ENCODE measurements at regions not wholly inside any gene's neighbourhood (a gene's known extent, or its start where the extent isn't known, plus 50 kb on each side); places are given as distances from the start of the nearest gene placed in this dataset.

DNA sequence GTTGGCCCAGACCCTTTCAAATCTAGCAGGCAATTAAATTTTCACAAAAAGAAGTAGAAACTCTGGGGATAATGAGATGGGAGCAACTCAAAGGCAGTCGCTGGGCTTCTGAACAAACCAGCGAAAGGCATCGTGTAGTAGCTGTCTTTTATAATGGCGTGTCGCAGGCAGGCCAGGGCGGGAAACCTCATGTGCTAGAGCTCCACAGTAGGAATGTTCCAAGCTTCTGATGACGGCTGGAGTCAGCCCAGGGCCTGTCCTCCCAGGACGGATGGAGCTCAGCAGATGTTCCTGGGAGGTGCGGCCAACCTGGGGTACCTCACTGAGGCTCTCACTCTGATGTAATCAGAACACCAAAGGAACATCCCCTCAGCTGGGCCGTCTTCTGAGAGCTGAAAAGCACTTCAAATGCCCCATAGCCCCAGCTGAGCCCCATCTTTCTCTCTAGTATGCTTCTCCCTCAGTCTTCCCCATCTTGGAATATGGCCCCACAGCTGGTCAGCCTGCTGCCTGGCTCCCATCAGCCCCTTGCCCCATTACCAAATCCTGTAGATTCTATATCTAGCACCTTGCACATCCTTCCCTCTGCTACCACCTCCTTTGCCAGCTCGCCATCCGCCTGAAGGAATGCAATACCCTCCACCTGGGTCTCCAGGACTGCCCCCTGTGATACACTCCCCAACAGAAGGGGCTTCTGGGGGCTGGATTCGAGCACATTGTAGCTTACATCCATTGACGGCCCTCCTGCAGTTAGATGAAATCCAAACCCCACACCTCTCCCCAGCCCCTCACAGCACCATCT lies 54.9 kb upstream of the ATP2B2 start:
- TF ChIP-seq, protein P1, sequence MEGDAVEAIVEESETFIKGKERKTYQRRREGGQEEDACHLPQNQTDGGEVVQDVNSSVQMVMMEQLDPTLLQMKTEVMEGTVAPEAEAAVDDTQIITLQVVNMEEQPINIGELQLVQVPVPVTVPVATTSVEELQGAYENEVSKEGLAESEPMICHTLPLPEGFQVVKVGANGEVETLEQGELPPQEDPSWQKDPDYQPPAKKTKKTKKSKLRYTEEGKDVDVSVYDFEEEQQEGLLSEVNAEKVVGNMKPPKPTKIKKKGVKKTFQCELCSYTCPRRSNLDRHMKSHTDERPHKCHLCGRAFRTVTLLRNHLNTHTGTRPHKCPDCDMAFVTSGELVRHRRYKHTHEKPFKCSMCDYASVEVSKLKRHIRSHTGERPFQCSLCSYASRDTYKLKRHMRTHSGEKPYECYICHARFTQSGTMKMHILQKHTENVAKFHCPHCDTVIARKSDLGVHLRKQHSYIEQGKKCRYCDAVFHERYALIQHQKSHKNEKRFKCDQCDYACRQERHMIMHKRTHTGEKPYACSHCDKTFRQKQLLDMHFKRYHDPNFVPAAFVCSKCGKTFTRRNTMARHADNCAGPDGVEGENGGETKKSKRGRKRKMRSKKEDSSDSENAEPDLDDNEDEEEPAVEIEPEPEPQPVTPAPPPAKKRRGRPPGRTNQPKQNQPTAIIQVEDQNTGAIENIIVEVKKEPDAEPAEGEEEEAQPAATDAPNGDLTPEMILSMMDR (IDR thresholded peaks at IDR 0.05; ENCODE audit: insufficient read depth, low read length, poor library complexity, severe bottlenecking): no peak
- TF ChIP-seq EZH2phosphoT487 (conservative IDR thresholded peaks at IDR 0.05; ENCODE audit: low read length): no peak

Data from SU-DHL-6 (cell line).